NCI-H1092 treated with DMSO at 0.1 percent for 48 hours (cell line): ENCODE measurements at regions not wholly inside any gene's neighbourhood (a gene's known extent, or its start where the extent isn't known, plus 50 kb on each side); places are given as distances from the start of the nearest gene placed in this dataset.
"Not testable (repeated sequence)": the region's sequence is repeated elsewhere in the genome, so short reads cannot be mapped to it uniquely, and the experiment has no call there.

Experiments used
- DNase-seq: peaks from one replicate; lab custom pipeline; 2025; lab: John Stamatoyannopoulos, UW

GRCh38 chr1:206362994-206363393, 107.3 kb upstream of the IKBKE start:
- not testable (repeated sequence) for DNase-seq

- not testable (repeated sequence) for DNase-seq
Observed at GRCh38 chr1:206365271-206365670, 105.0 kb upstream of the IKBKE start.

GRCh38 chr1:206366131-206366530, 104.1 kb upstream of the IKBKE start:
- not testable (repeated sequence) for DNase-seq

- DNase-seq = not testable (repeated sequence)
Observed at GRCh38 chr1:206366772-206367171, 103.5 kb upstream of the IKBKE start.

- DNase-seq = not testable (repeated sequence)
Observed at GRCh38 chr1:206367955-206368622, 102.2 kb upstream of the IKBKE start.

GRCh38 chr1:206374725-206375124, 95.6 kb upstream of the IKBKE start:
- DNase-seq = not testable (repeated sequence)

- DNase-seq = not testable (repeated sequence)
Observed at GRCh38 chr1:206375552-206375951, 94.7 kb upstream of the IKBKE start.

GRCh38 chr1:206378506-206378905, 91.8 kb upstream of the IKBKE start:
- DNase-seq = not testable (repeated sequence)

GRCh38 chr1:206379245-206379644, 91.0 kb upstream of the IKBKE start:
- DNase-seq = not testable (repeated sequence)

- DNase-seq = not testable (repeated sequence)
Observed at GRCh38 chr1:206380163-206380790, 90.0 kb upstream of the IKBKE start.

- DNase-seq = peak; percentile 83
Observed at GRCh38 chr1:206380791-206381610, 89.3 kb upstream of the IKBKE start.

GRCh38 chr1:206384029-206384807, 86.1 kb upstream of the IKBKE start:
- not testable (repeated sequence) for DNase-seq

GRCh38 chr1:206384891-206385290, 85.4 kb upstream of the IKBKE start:
- not testable (repeated sequence) for DNase-seq

GRCh38 chr1:206387631-206388030, 82.6 kb upstream of the IKBKE start:
- DNase-seq = not testable (repeated sequence)

- DNase-seq = not testable (repeated sequence)
Observed at GRCh38 chr1:206391903-206392302, 78.4 kb upstream of the IKBKE start.

- not testable (repeated sequence) for DNase-seq
Observed at GRCh38 chr1:206397501-206397900, 72.8 kb upstream of the IKBKE start.

- DNase-seq = not testable (repeated sequence)
Observed at GRCh38 chr1:206398261-206398660, 72.0 kb upstream of the IKBKE start.

- not testable (repeated sequence) for DNase-seq
Observed at GRCh38 chr1:206403612-206404307, 66.5 kb upstream of the IKBKE start.

GRCh38 chr1:206404309-206405027, 65.8 kb upstream of the IKBKE start:
- not testable (repeated sequence) for DNase-seq

GRCh38 chr1:206405282-206405681, 65.0 kb upstream of the IKBKE start:
- DNase-seq = not testable (repeated sequence)
